ENCODE measurements at regions not wholly inside any gene's neighbourhood (a gene's known extent, or its start where the extent isn't known, plus 50 kb on each side); places are given as distances from the start of the nearest gene placed in this dataset.

GRCh38 chr2:45209302-45209701, 200.1 kb upstream of the SIX2 start:
- DNase-seq: peak; percentile 24

- DNase-seq: no peak
These were observed 197.8 kb upstream of the SIX2 start for GRCh38 chr2:45207101-45207500.

GRCh38 chr2:45205985-45206384, 196.7 kb upstream of the SIX2 start:
- no peak for DNase-seq

- no peak for DNase-seq
These were observed 196.2 kb upstream of the SIX2 start for GRCh38 chr2:45205480-45205879.

- DNase-seq: no peak
These were observed 194.1 kb upstream of the SIX2 start for GRCh38 chr2:45203400-45203799.

- DNase-seq: no peak
These were observed 190.7 kb upstream of the SIX2 start for GRCh38 chr2:45199973-45200372.

GRCh38 chr2:45195916-45196315, 186.7 kb upstream of the SIX2 start:
- no peak for DNase-seq

- DNase-seq: no peak
These were observed 185.3 kb upstream of the SIX2 start for GRCh38 chr2:45194596-45194995.

- DNase-seq: no peak
These were observed 184.3 kb upstream of the SIX2 start for GRCh38 chr2:45193581-45193980.

- DNase-seq: no peak
These were observed 183.7 kb upstream of the SIX2 start for GRCh38 chr2:45192991-45193390.

GRCh38 chr2:45192481-45192880, 183.2 kb upstream of the SIX2 start:
- no peak for DNase-seq

GRCh38 chr2:45191976-45192375, 182.7 kb upstream of the SIX2 start:
- no peak for DNase-seq

- no peak for DNase-seq
These were observed 182.1 kb upstream of the SIX2 start for GRCh38 chr2:45191146-45191863.

- DNase-seq: no peak
These were observed 181.3 kb upstream of the SIX2 start for GRCh38 chr2:45190481-45190942.

- DNase-seq: no peak
These were observed 175.4 kb upstream of the SIX2 start for GRCh38 chr2:45184606-45185005.

- no peak for DNase-seq
These were observed 173.5 kb upstream of the SIX2 start for GRCh38 chr2:45182667-45183295.

GRCh38 chr2:45180779-45181178, 171.5 kb upstream of the SIX2 start:
- no peak for DNase-seq

- DNase-seq: no peak
These were observed 170.9 kb upstream of the SIX2 start for GRCh38 chr2:45180033-45180746.

- DNase-seq: no peak
These were observed 169.6 kb upstream of the SIX2 start for GRCh38 chr2:45178854-45179253.

- DNase-seq: no peak
These were observed 169.1 kb upstream of the SIX2 start for GRCh38 chr2:45178359-45178758.

GRCh38 chr2:45177870-45178269, 168.6 kb upstream of the SIX2 start:
- no peak for DNase-seq

GRCh38 chr2:45176390-45176789, 167.1 kb upstream of the SIX2 start:
- DNase-seq: no peak

- no peak for DNase-seq
These were observed 164.3 kb upstream of the SIX2 start for GRCh38 chr2:45173513-45173912.

- DNase-seq: no peak
These were observed 163.6 kb upstream of the SIX2 start for GRCh38 chr2:45172760-45173392.

Data from NCI-H526 treated with DMSO at 0.1 percent for 48 hours (cell line).